ENCODE measurements at regions not wholly inside any gene's neighbourhood (a gene's known extent, or its start where the extent isn't known, plus 50 kb on each side); places are given as distances from the start of the nearest gene placed in this dataset.
A peak's percentile ranks its signal among the peaks of the same experiment; 100 is the strongest.

DNA sequence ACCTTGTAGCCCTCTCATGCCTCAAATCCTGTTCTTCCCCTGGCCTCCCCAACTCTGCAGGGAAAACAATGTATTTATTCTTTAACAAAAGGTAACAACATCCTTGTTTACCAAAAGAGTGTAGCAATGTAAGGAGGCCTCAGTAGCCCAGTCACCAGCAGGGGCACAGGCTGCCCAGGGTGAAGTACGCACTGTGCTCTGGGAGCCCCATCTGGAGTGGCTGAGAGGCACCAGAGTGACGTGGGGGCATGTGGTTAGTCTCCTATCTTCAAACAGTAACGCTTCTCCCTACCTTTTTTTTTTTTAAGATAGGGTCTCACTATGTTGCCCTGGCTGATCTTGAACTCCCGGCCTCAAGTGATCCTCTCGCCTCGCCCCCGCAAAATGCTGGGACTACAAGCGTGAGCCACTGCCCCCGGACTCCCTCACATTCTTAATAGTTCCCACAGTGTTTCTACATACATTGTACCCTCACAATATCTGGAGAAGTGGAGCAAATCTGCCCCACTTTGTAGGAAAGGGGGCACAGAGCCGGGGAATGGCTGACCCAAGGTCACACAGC, 51.3 kb upstream of the ECE1 start:
- TF ChIP-seq, protein P1, sequence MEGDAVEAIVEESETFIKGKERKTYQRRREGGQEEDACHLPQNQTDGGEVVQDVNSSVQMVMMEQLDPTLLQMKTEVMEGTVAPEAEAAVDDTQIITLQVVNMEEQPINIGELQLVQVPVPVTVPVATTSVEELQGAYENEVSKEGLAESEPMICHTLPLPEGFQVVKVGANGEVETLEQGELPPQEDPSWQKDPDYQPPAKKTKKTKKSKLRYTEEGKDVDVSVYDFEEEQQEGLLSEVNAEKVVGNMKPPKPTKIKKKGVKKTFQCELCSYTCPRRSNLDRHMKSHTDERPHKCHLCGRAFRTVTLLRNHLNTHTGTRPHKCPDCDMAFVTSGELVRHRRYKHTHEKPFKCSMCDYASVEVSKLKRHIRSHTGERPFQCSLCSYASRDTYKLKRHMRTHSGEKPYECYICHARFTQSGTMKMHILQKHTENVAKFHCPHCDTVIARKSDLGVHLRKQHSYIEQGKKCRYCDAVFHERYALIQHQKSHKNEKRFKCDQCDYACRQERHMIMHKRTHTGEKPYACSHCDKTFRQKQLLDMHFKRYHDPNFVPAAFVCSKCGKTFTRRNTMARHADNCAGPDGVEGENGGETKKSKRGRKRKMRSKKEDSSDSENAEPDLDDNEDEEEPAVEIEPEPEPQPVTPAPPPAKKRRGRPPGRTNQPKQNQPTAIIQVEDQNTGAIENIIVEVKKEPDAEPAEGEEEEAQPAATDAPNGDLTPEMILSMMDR (IDR thresholded peaks at IDR 0.05), result no peak
- no peaks in the 10 kb centered on the region for H3K9me3 Mint-ChIP-seq (ENCODE audit: insufficient read depth)
- peaks cover 72% of the 10 kb centered on the region for H3K4me1 Mint-ChIP-seq
- 82% methylated on average over 5 of the region's 10 CpGs for WGBS (ENCODE audit: insufficient coverage)
- Histone ChIP-seq H3K27ac (ENCODE audit: low read length in 2 of 2) (no peak overlapping the region), H3K4me2 (replicated peaks; ENCODE audit: low read depth, low read length, poor library complexity, severe bottlenecking) (no peak overlapping the region), H2AFZ (ENCODE audit: insufficient read depth, low read depth, low read length, poor library complexity, severe bottlenecking) (no peak overlapping the region), H3K4me3 (ENCODE audit: control extremely low read depth in 1 of 5, extremely low read depth in 1 of 5, insufficient read depth in 1 of 5, low read depth in 2 of 5, low read length in 4 of 5) (no peak overlapping the region), H3K27me3 (replicated peaks in 1 of 4; ENCODE audit: control extremely low read depth in 1 of 4, control insufficient read depth in 3 of 4, insufficient read depth in 4 of 4, low read length in 3 of 4) (no peaks in the 10 kb centered on the region), H4K20me1 (ENCODE audit: control insufficient read depth, insufficient read depth, low read length, poor library complexity, severe bottlenecking) (peaks cover 11% of the 10 kb centered on the region), H3K79me2 (ENCODE audit: control insufficient read depth, insufficient read depth, low read length) (peaks cover 90% of the 10 kb centered on the region), H3K36me3 (replicated peaks in 1 of 2; ENCODE audit: control extremely low read depth in 1 of 2, control insufficient read depth in 1 of 2, extremely low read depth in 1 of 2, insufficient read depth in 2 of 2, low read length in 1 of 2) (peaks cover 0 to 6% of the 10 kb centered on the region in 2 experiments), H3K9ac (ENCODE audit: low read length) (no peak overlapping the region), H3K9me3 (ENCODE audit: control extremely low read depth in 1 of 3, control insufficient read depth in 2 of 3, insufficient read depth in 1 of 3, low read length in 2 of 3) (no peaks in the 10 kb centered on the region), H3K4me1 (ENCODE audit: control insufficient read depth in 2 of 2, insufficient read depth in 2 of 2, low read length in 2 of 2) (peaks cover 53 to 67% of the 10 kb centered on the region in 2 donors)
- H3K27ac Mint-ChIP-seq, result peak overlapping the region; percentile 37
- ATAC-seq (ENCODE audit: low read depth) (no peak), DNase-seq (no peak)
- CTCF ChIA-PET, result interaction anchor here (0.7 to 1.7 kb wide), 2 partner anchors 71 to 87 kb away, joined by 3 to 7 read pairs; no protein-coding TSS in a partner anchor
- H3K27me3 Mint-ChIP-seq, result no peaks in the 10 kb centered on the region
- intact Hi-C loops (cut with micrococcal nuclease), result loop anchor here (2.0 kb wide), 1 partner anchor 17 kb away; no protein-coding TSS in a partner anchor
- no peak overlapping the region for H3K4me3 Mint-ChIP-seq
- POLR2A ChIA-PET, result interaction anchor here (2.2 kb wide), 1 partner anchor 49 kb away, joined by 5 read pairs; no protein-coding TSS in a partner anchor

DNA sequence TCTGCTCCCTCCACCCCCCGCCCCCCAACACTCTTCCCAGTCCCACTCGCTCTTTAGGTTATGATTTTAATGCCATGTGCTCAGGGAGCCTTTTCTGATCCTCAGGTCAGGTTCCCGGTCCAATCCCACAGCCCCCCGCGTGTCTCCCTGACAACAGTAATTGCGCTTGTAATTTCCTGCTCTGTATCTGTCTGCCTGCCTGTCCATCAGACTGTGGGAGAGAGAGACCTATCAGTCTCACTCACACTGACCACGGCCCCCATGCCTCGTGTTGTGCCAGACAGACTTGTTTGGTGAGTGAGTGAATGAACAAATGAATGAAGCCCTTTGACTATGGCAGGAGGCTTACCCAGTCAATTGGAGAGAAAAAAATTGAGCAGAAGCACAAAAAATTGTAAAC, 50.8 kb upstream of the ECE1 start:
- no peak overlapping the region for H3K4me2 ChIP-seq (replicated peaks; ENCODE audit: low read depth, low read length, poor library complexity, severe bottlenecking)
- POLR2A ChIA-PET, result no interaction called here
- intact Hi-C loops (cut with micrococcal nuclease), result no loop called here

More for the DNA sequence above, 50.8 kb upstream of the ECE1 start:
- peaks cover 49 to 67% of the 10 kb centered on the region in 2 donors for H3K4me1 ChIP-seq (ENCODE audit: control insufficient read depth in 2 of 2, insufficient read depth in 2 of 2, low read length in 2 of 2)
- H3K9me3 Mint-ChIP-seq (ENCODE audit: insufficient read depth), result no peaks in the 10 kb centered on the region
- H3K27ac ChIP-seq (ENCODE audit: low read length in 2 of 2), result no peak overlapping the region
- DNase-seq, result no peak
- peaks cover 75% of the 10 kb centered on the region for H3K4me1 Mint-ChIP-seq
- H3K79me2 ChIP-seq (ENCODE audit: control insufficient read depth, insufficient read depth, low read length), result peaks cover 90% of the 10 kb centered on the region
- peaks cover 0 to 6% of the 10 kb centered on the region in 2 experiments for H3K36me3 ChIP-seq (replicated peaks in 1 of 2; ENCODE audit: control extremely low read depth in 1 of 2, control insufficient read depth in 1 of 2, extremely low read depth in 1 of 2, insufficient read depth in 2 of 2, low read length in 1 of 2)
- no peak overlapping the region for H3K27ac Mint-ChIP-seq
- WGBS (ENCODE audit: insufficient coverage), result 90% methylated on average over 6 of the region's 8 CpGs
- H3K9me3 ChIP-seq (ENCODE audit: control extremely low read depth in 1 of 3, control insufficient read depth in 2 of 3, insufficient read depth in 1 of 3, low read length in 2 of 3), result no peaks in the 10 kb centered on the region
- CTCF ChIA-PET, result no interaction called here
- no peak overlapping the region for H3K9ac ChIP-seq (ENCODE audit: low read length)
- no peak for ATAC-seq (ENCODE audit: low read depth)
- TF ChIP-seq EZH2 (IDR thresholded peaks at IDR 0.05; ENCODE audit: borderline replicate concordance, insufficient read depth, low read depth, low read length, poor library complexity, severe bottlenecking), result no peak
- TF ChIP-seq, protein P1 (IDR thresholded peaks at IDR 0.05), result no peak
- H3K27me3 ChIP-seq (replicated peaks in 1 of 4; ENCODE audit: control extremely low read depth in 1 of 4, control insufficient read depth in 3 of 4, insufficient read depth in 4 of 4, low read length in 3 of 4), result no peaks in the 10 kb centered on the region
- H3K27me3 Mint-ChIP-seq, result no peaks in the 10 kb centered on the region
- no peak overlapping the region for H3K4me3 ChIP-seq (ENCODE audit: control extremely low read depth in 1 of 5, extremely low read depth in 1 of 5, insufficient read depth in 1 of 5, low read depth in 2 of 5, low read length in 4 of 5)
- no peak overlapping the region for H2AFZ ChIP-seq (ENCODE audit: insufficient read depth, low read depth, low read length, poor library complexity, severe bottlenecking)
- no peak overlapping the region for H3K4me3 Mint-ChIP-seq
- H4K20me1 ChIP-seq (ENCODE audit: control insufficient read depth, insufficient read depth, low read length, poor library complexity, severe bottlenecking), result peaks cover 11% of the 10 kb centered on the region

Data from B cell (primary cell).